ENCODE measurements at regions not wholly inside any gene's neighbourhood (a gene's known extent, or its start where the extent isn't known, plus 50 kb on each side); places are given as distances from the start of the nearest gene placed in this dataset.

- Histone ChIP-seq H3K27ac (ENCODE audit: low read depth, low read length) (no peak overlapping the region), H3K9me3 (ENCODE audit: control insufficient read depth, insufficient read depth, low read length) (no peaks in the 10 kb centered on the region), H3K4me3 (ENCODE audit: low read depth, low read length) (no peak overlapping the region), H3K27me3 (ENCODE audit: control insufficient read depth, insufficient read depth, low read length) (peaks cover 2% of the 10 kb centered on the region)
- no peak for TF ChIP-seq CTCF (IDR thresholded peaks at IDR 0.05; ENCODE audit: low read depth, low read length)
- ChIA-PET POLR2A (no interaction called here), CTCF (interaction anchor here (0.6 to 6.6 kb wide), 2 partner anchors 252 to 267 kb away, joined by 3 to 34 read pairs; no protein-coding TSS in a partner anchor)
- DNase-seq (ENCODE audit: low read depth, low spot score) = no peak
Measured at GRCh38 chr12:5176036-5176435, 132.4 kb downstream of the KCNA5 start.

GRCh38 chr12:5177096-5177495, 133.4 kb downstream of the KCNA5 start:
- no peak overlapping the region for H3K27ac ChIP-seq (ENCODE audit: low read depth, low read length)
- POLR2A ChIA-PET = no interaction called here
- no peak for TF ChIP-seq CTCF (IDR thresholded peaks at IDR 0.05; ENCODE audit: low read depth, low read length)
- H3K9me3 ChIP-seq (ENCODE audit: control insufficient read depth, insufficient read depth, low read length) = no peaks in the 10 kb centered on the region
- peaks cover 2% of the 10 kb centered on the region for H3K27me3 ChIP-seq (ENCODE audit: control insufficient read depth, insufficient read depth, low read length)
- H3K4me3 ChIP-seq (ENCODE audit: low read depth, low read length) = no peak overlapping the region
- no peak for DNase-seq (ENCODE audit: low read depth, low spot score)
- CTCF ChIA-PET = no interaction called here

DNA sequence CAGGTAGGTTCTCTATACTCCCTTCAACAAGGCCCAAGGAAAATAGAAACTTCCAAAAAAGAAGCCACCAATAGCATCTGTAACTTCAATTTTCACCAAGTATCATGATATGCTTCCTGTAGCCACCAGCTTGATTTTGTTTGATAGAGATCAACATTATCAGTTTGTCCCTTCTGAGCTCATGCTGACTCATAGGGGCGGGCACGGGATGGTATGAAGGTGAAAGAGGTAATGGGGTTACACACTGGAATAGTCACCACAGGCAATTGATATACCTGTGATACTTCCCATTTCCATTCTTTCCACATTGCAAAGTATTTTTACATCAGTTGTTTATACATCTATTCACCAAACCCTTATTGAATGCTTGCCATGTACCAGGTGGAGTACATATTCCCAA, 134.1 kb downstream of the KCNA5 start:
- Histone ChIP-seq H3K27me3 (ENCODE audit: control insufficient read depth, insufficient read depth, low read length) (peaks cover 2% of the 10 kb centered on the region), H3K9me3 (ENCODE audit: control insufficient read depth, insufficient read depth, low read length) (no peaks in the 10 kb centered on the region), H3K27ac (ENCODE audit: low read depth, low read length) (no peak overlapping the region), H3K4me3 (ENCODE audit: low read depth, low read length) (no peak overlapping the region)
- DNase-seq (ENCODE audit: low read depth, low spot score) = no peak
- POLR2A ChIA-PET = no interaction called here
- CTCF ChIA-PET = no interaction called here
- TF ChIP-seq CTCF (IDR thresholded peaks at IDR 0.05; ENCODE audit: low read depth, low read length) = no peak

GRCh38 chr12:5178571-5178970, 134.9 kb downstream of the KCNA5 start:
- TF ChIP-seq CTCF (IDR thresholded peaks at IDR 0.05; ENCODE audit: low read depth, low read length) = no peak
- Histone ChIP-seq H3K4me3 (ENCODE audit: low read depth, low read length) (no peak overlapping the region), H3K9me3 (ENCODE audit: control insufficient read depth, insufficient read depth, low read length) (no peaks in the 10 kb centered on the region), H3K27ac (ENCODE audit: low read depth, low read length) (no peak overlapping the region), H3K27me3 (ENCODE audit: control insufficient read depth, insufficient read depth, low read length) (peaks cover 2% of the 10 kb centered on the region)
- CTCF ChIA-PET = no interaction called here
- POLR2A ChIA-PET = no interaction called here
- no peak for DNase-seq (ENCODE audit: low read depth, low spot score)

DNA sequence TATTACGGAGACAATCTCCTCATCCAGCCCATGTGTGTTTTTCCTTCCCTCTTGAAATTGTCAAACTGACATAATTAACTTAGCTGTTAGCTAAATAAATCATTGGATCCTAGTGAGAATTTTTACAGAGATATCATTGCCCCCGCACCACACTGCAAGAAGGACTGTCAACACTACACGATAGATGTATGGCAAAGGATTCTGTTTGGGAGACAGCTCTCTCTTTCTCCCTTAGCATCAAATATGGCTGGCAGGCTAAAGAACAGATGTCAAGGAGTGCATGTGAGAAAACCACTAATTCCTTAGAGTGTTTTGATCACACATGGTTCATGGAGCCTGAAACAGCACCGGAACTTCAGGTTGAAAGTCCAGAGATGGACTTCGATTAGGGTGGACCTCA, 136.8 kb downstream of the KCNA5 start:
- TF ChIP-seq CTCF (IDR thresholded peaks at IDR 0.05; ENCODE audit: low read depth, low read length) = no peak
- ChIA-PET POLR2A (no interaction called here), CTCF (interaction anchor here (1.5 kb wide), 2 partner anchors 7 to 9 kb away, joined by 3 to 5 read pairs; no protein-coding TSS in a partner anchor)
- Histone ChIP-seq H3K27ac (ENCODE audit: low read depth, low read length) (no peak overlapping the region), H3K27me3 (ENCODE audit: control insufficient read depth, insufficient read depth, low read length) (peaks cover 2% of the 10 kb centered on the region), H3K9me3 (ENCODE audit: control insufficient read depth, insufficient read depth, low read length) (no peaks in the 10 kb centered on the region), H3K4me3 (ENCODE audit: low read depth, low read length) (no peak overlapping the region)
- no peak for DNase-seq (ENCODE audit: low read depth, low spot score)
